BLaER1 (cell line): ENCODE measurements at regions not wholly inside any gene's neighbourhood (a gene's known extent, or its start where the extent isn't known, plus 50 kb on each side); places are given as distances from the start of the nearest gene placed in this dataset.

Source experiments
- H3K27ac ChIP-seq: shearing (Covaris generic); formaldehyde crosslinking; 2 replicates; pipeline ENCODE4 v1.8.1; 2022
- H3K27me3 ChIP-seq: shearing (Covaris generic); formaldehyde crosslinking; 2 replicates; pipeline ENCODE4 v1.8.1; 2022
- H3K36me3 ChIP-seq: shearing (Covaris generic); formaldehyde crosslinking; 2 replicates; pipeline ENCODE4 v1.8.1; 2022
- H3K4me1 ChIP-seq: shearing (Covaris generic); formaldehyde crosslinking; 2 replicates; pipeline ENCODE4 v1.8.1; 2022
- H3K4me2 ChIP-seq: shearing (Covaris generic); formaldehyde crosslinking; 2 replicates; pipeline ENCODE4 v1.8.1; 2022
- H3K4me3 ChIP-seq: shearing (Covaris generic); formaldehyde crosslinking; 2 replicates; pipeline ENCODE4 v1.8.1; 2022
- H3K9ac ChIP-seq: shearing (Covaris generic); formaldehyde crosslinking; 2 replicates; pipeline ENCODE4 v1.8.1; 2022
- H3K9me3 ChIP-seq: shearing (Covaris generic); formaldehyde crosslinking; 2 replicates; pipeline ENCODE4 v1.8.1; 2022
- H4K20me1 ChIP-seq: shearing (Covaris generic); formaldehyde crosslinking; 2 replicates; pipeline ENCODE4 v1.8.1; 2022
- Cebpa-rat ChIP-seq: shearing (Covaris generic); IDR thresholded peaks from 2 replicates; pipeline ENCODE4 v1.8.1; 2022

GRCh38 chr11:127640561-127641451 lies 640.2 kb upstream of the KIRREL3 start:
- no peak overlapping the region for H3K4me3 ChIP-seq
- H3K9ac ChIP-seq, result no peak overlapping the region
- no peak for TF ChIP-seq Cebpa-rat
- no peak overlapping the region for H3K4me2 ChIP-seq
- H3K9me3 ChIP-seq, result no peaks in the 10 kb centered on the region
- H4K20me1 ChIP-seq, result no peaks in the 10 kb centered on the region
- H3K27ac ChIP-seq, result no peak overlapping the region
- no peaks in the 10 kb centered on the region for H3K4me1 ChIP-seq
- H3K27me3 ChIP-seq, result no peaks in the 10 kb centered on the region
- H3K36me3 ChIP-seq, result no peaks in the 10 kb centered on the region

- Histone ChIP-seq H3K9ac (no peak overlapping the region), H3K27me3 (no peaks in the 10 kb centered on the region), H3K36me3 (no peaks in the 10 kb centered on the region), H4K20me1 (no peaks in the 10 kb centered on the region), H3K4me3 (no peak overlapping the region), H3K9me3 (no peaks in the 10 kb centered on the region), H3K4me1 (no peaks in the 10 kb centered on the region), H3K4me2 (no peak overlapping the region), H3K27ac (no peak overlapping the region)
- TF ChIP-seq Cebpa-rat, result no peak
Observed at GRCh38 chr11:127639916-127640315, 639.3 kb upstream of the KIRREL3 start.

DNA sequence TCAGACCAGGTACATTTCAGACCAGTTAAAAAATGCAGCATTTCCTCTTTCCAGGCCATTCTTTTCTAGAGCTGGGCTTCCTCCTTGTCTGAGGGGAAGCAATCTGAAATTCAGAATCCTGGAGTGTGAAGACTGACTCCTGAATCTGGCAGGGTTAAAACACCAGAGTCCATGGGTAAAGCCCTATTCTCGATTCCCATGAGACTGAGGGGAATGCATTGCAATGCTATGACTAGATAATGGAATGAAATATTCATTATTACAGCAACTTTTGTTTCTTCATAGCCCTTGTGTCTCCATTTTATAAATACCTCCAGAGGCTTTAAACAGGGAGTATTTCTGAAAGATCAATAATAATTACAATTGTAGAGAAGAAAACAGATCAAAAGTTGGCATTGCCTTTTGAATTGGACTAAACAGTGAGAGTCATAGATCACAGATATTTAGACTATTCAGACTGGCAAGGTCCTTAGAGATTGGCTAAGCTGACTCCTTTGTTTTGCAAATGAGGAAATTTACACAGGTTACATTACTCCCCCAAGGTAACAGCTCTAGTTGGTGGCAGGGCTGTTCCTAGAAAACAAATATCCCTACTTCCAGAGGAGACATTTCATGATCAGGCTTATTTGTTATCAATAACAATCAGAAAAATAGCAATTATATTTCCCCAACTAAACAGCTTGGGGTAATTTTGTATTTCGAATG lies 632.6 kb upstream of the KIRREL3 start:
- no peaks in the 10 kb centered on the region for H3K9me3 ChIP-seq
- no peak overlapping the region for H3K27ac ChIP-seq
- H3K27me3 ChIP-seq, result no peaks in the 10 kb centered on the region
- no peak overlapping the region for H3K4me3 ChIP-seq
- H4K20me1 ChIP-seq, result no peaks in the 10 kb centered on the region
- no peaks in the 10 kb centered on the region for H3K36me3 ChIP-seq
- H3K9ac ChIP-seq, result no peak overlapping the region
- no peak for TF ChIP-seq Cebpa-rat
- no peaks in the 10 kb centered on the region for H3K4me1 ChIP-seq
- H3K4me2 ChIP-seq, result no peak overlapping the region

DNA sequence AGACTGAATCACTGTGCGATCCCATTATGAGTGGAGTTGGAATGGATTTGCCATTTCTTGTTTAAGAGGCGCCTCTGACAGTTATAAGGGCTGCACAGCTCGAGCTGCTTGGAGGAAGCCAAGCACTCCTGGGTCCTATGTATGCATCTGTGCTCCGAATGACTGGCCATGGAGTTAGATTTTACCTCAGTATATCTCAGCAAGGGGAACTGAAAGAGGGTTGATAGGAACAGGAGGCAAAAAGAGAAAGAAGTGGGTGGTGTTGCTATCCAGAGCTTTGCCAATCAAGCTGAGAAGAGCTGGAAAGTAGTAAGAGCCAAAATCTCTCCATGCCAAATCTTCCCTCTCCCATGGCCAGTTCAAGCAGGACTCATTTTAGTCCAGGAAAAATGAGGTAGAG lies 632.0 kb upstream of the KIRREL3 start:
- H3K9me3 ChIP-seq, result no peaks in the 10 kb centered on the region
- no peak overlapping the region for H3K4me2 ChIP-seq
- H3K27ac ChIP-seq, result no peak overlapping the region
- no peak overlapping the region for H3K4me3 ChIP-seq
- H3K9ac ChIP-seq, result no peak overlapping the region
- H3K36me3 ChIP-seq, result no peaks in the 10 kb centered on the region
- TF ChIP-seq Cebpa-rat, result no peak
- H3K4me1 ChIP-seq, result no peaks in the 10 kb centered on the region
- no peaks in the 10 kb centered on the region for H3K27me3 ChIP-seq
- H4K20me1 ChIP-seq, result no peaks in the 10 kb centered on the region

GRCh38 chr11:127631974-127632373 lies 631.4 kb upstream of the KIRREL3 start:
- Histone ChIP-seq H3K27me3 (no peaks in the 10 kb centered on the region), H4K20me1 (no peaks in the 10 kb centered on the region), H3K9ac (no peak overlapping the region), H3K4me2 (no peak overlapping the region), H3K27ac (no peak overlapping the region), H3K4me1 (no peaks in the 10 kb centered on the region), H3K4me3 (no peak overlapping the region), H3K9me3 (no peaks in the 10 kb centered on the region), H3K36me3 (no peaks in the 10 kb centered on the region)
- TF ChIP-seq Cebpa-rat, result no peak

DNA sequence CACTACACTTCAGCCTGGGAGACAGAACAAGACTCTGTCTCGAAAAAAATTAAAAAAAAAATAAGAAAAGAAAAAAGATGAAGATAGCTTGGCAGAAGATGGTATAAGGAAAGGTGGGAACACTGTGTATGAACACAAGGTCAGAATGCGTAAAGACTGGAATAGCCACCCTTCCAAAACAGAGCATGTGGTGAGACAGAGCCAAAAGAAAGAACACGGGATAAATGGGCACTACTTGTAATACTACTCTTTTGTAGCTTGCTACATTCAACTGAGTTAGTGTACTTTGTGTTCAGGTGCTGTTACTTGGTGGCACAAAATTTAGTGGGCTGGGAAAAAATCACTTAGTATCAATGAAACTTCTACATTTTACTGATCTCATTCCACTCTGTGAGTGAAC lies 628.6 kb upstream of the KIRREL3 start:
- H3K4me3 ChIP-seq, result no peak overlapping the region
- TF ChIP-seq Cebpa-rat, result no peak

DNA sequence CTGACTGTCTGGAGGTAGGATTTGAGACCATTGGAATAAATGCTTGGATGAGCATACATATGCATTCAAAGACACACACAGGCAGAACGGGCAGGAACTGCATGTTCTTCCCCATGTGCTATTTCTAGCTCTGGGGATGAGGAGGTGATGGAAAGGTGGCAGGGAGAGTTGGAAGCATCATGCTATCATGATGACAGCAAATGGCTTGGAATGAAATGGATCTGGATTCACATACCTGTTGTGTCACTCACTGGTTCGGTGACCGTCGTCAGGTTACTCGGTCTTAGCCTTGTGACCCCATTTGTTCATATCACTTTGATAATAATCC lies 627.9 kb upstream of the KIRREL3 start:
- H3K4me2 ChIP-seq, result no peak overlapping the region
- H4K20me1 ChIP-seq, result no peaks in the 10 kb centered on the region
- H3K4me1 ChIP-seq, result no peaks in the 10 kb centered on the region
- no peaks in the 10 kb centered on the region for H3K9me3 ChIP-seq
- no peak overlapping the region for H3K4me3 ChIP-seq
- no peak overlapping the region for H3K27ac ChIP-seq
- no peak for TF ChIP-seq Cebpa-rat
- H3K9ac ChIP-seq, result no peak overlapping the region
- H3K27me3 ChIP-seq, result no peaks in the 10 kb centered on the region
- H3K36me3 ChIP-seq, result no peaks in the 10 kb centered on the region

More for the DNA sequence above, 628.6 kb upstream of the KIRREL3 start:
- Histone ChIP-seq H3K27ac (no peak overlapping the region), H3K27me3 (no peaks in the 10 kb centered on the region), H3K4me1 (no peaks in the 10 kb centered on the region), H3K36me3 (no peaks in the 10 kb centered on the region), H4K20me1 (no peaks in the 10 kb centered on the region), H3K4me2 (no peak overlapping the region), H3K9ac (no peak overlapping the region), H3K9me3 (no peaks in the 10 kb centered on the region)

DNA sequence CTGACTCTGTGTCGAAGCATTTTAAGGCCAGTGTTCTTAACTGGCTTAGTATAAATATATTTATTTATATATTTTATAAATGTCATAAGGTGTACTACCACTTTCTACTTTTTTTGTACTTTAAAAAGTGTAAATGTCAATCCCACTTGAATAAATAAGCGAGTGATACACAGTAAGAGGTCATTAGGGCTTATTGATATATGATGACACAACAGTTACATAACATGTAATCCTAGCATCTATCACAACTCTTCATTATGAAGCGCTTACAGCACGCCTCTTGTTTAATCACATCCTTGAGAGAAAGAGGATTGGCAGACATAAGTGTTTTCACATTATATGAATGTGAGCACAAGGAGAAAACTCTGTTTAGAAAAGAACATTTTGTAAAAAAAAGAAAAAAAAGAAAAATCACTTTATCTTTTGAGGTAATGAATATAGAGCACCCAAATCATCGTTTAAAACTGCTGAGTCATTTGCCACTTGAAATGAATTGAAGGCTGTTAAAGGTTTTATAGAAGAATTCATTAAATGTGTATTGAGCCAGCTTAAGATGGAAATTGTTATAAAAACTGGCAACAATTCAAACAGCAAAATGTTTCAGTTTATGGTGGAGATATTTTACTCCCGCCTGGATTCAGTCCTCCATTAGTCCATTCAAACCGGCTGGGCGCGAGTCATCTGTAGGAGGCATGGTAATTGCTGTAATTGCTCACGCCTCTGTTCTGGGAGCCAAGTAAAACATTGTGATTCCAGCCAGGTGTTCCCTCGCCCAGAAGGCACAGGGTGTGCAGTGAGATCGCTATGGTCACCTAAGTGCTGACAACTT lies 627.3 kb upstream of the KIRREL3 start:
- no peaks in the 10 kb centered on the region for H4K20me1 ChIP-seq
- H3K4me1 ChIP-seq, result no peaks in the 10 kb centered on the region
- H3K4me2 ChIP-seq, result no peak overlapping the region
- H3K9ac ChIP-seq, result no peak overlapping the region
- TF ChIP-seq Cebpa-rat, result no peak
- no peak overlapping the region for H3K27ac ChIP-seq
- no peaks in the 10 kb centered on the region for H3K9me3 ChIP-seq
- H3K27me3 ChIP-seq, result no peaks in the 10 kb centered on the region
- H3K36me3 ChIP-seq, result no peaks in the 10 kb centered on the region
- H3K4me3 ChIP-seq, result no peak overlapping the region

DNA sequence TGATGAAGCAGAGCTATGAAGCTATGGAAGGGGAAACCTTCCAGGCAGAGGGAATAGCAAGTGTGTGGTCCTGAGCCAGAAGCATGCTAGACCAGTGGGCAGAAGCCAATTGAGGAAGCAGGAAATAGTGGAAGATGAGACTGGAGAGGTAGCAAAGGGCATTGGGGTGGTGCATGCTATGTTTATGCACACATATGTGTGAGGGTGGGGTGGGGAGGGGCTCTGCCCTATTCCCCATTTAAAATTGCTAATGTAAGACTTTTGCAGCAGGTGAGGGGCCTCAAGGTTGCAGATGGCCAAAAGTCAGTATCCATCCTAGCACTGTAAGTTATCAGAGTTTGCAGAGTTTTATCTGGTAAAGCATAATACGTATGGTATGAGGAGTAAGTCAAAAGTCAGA lies 626.6 kb upstream of the KIRREL3 start:
- Histone ChIP-seq H3K9me3 (no peaks in the 10 kb centered on the region), H4K20me1 (no peaks in the 10 kb centered on the region), H3K27ac (no peak overlapping the region), H3K4me3 (no peak overlapping the region), H3K9ac (no peak overlapping the region), H3K4me1 (no peaks in the 10 kb centered on the region), H3K4me2 (no peak overlapping the region), H3K27me3 (no peaks in the 10 kb centered on the region), H3K36me3 (no peaks in the 10 kb centered on the region)
- no peak for TF ChIP-seq Cebpa-rat

DNA sequence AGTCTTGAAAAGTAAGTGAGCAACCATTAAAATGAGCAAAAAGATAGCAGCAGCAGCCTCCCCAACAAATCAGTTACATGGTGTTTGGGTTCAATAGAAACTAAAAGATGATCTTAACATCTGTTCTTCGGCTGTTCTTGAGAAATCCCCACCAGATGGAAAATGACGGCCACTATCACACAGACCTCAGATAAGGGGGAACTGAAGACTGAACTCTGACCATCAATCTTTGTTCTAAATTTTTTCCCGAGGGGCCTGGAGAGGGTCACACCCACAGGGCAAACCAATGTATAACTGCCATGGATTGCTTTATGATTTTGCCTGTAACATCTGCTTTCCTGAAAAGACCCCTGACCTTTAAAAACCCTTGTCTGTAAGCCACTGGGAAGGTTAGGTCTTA lies 624.8 kb upstream of the KIRREL3 start:
- Histone ChIP-seq H4K20me1 (no peaks in the 10 kb centered on the region), H3K4me2 (no peak overlapping the region), H3K4me1 (no peaks in the 10 kb centered on the region), H3K36me3 (no peaks in the 10 kb centered on the region), H3K27ac (no peak overlapping the region), H3K27me3 (no peaks in the 10 kb centered on the region), H3K9ac (no peak overlapping the region), H3K4me3 (no peak overlapping the region), H3K9me3 (no peaks in the 10 kb centered on the region)
- TF ChIP-seq Cebpa-rat, result no peak
